ENCODE measurements at regions not wholly inside any gene's neighbourhood (a gene's known extent, or its start where the extent isn't known, plus 50 kb on each side); places are given as distances from the start of the nearest gene placed in this dataset.

GRCh38 chr4:60128888-60129287 is 1071.2 kb upstream of the ADGRL3 start:
- TF ChIP-seq EZH2 (IDR thresholded peaks at IDR 0.05; ENCODE audit: low read depth, unreplicated experiment) (no peak), JUNB (IDR thresholded peaks at IDR 0.05; ENCODE audit: unreplicated experiment) (no peak), POLR2AphosphoS5 (IDR thresholded peaks at IDR 0.05; ENCODE audit: low read depth) (no peak), EZH2phosphoT487 (IDR thresholded peaks at IDR 0.05; ENCODE audit: unreplicated experiment) (no peak), CREB1 (CRISPR knock-in tag; IDR thresholded peaks at IDR 0.05; ENCODE audit: low read depth) (no peak), ZNF114 (CRISPR knock-in tag; IDR thresholded peaks at IDR 0.05) (no peak), NANOG (IDR thresholded peaks at IDR 0.05; ENCODE audit: borderline replicate concordance) (no peak)
- TF ChIP-seq, protein P1, sequence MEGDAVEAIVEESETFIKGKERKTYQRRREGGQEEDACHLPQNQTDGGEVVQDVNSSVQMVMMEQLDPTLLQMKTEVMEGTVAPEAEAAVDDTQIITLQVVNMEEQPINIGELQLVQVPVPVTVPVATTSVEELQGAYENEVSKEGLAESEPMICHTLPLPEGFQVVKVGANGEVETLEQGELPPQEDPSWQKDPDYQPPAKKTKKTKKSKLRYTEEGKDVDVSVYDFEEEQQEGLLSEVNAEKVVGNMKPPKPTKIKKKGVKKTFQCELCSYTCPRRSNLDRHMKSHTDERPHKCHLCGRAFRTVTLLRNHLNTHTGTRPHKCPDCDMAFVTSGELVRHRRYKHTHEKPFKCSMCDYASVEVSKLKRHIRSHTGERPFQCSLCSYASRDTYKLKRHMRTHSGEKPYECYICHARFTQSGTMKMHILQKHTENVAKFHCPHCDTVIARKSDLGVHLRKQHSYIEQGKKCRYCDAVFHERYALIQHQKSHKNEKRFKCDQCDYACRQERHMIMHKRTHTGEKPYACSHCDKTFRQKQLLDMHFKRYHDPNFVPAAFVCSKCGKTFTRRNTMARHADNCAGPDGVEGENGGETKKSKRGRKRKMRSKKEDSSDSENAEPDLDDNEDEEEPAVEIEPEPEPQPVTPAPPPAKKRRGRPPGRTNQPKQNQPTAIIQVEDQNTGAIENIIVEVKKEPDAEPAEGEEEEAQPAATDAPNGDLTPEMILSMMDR (conservative IDR thresholded peaks at IDR 0.05; ENCODE audit: low read depth in 2 of 2), result no peak
- TF ChIP-seq, protein P2, sequence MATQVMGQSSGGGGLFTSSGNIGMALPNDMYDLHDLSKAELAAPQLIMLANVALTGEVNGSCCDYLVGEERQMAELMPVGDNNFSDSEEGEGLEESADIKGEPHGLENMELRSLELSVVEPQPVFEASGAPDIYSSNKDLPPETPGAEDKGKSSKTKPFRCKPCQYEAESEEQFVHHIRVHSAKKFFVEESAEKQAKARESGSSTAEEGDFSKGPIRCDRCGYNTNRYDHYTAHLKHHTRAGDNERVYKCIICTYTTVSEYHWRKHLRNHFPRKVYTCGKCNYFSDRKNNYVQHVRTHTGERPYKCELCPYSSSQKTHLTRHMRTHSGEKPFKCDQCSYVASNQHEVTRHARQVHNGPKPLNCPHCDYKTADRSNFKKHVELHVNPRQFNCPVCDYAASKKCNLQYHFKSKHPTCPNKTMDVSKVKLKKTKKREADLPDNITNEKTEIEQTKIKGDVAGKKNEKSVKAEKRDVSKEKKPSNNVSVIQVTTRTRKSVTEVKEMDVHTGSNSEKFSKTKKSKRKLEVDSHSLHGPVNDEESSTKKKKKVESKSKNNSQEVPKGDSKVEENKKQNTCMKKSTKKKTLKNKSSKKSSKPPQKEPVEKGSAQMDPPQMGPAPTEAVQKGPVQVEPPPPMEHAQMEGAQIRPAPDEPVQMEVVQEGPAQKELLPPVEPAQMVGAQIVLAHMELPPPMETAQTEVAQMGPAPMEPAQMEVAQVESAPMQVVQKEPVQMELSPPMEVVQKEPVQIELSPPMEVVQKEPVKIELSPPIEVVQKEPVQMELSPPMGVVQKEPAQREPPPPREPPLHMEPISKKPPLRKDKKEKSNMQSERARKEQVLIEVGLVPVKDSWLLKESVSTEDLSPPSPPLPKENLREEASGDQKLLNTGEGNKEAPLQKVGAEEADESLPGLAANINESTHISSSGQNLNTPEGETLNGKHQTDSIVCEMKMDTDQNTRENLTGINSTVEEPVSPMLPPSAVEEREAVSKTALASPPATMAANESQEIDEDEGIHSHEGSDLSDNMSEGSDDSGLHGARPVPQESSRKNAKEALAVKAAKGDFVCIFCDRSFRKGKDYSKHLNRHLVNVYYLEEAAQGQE (IDR thresholded peaks at IDR 0.05; ENCODE audit: unreplicated experiment), result no peak
- TF ChIP-seq, protein P3, sequence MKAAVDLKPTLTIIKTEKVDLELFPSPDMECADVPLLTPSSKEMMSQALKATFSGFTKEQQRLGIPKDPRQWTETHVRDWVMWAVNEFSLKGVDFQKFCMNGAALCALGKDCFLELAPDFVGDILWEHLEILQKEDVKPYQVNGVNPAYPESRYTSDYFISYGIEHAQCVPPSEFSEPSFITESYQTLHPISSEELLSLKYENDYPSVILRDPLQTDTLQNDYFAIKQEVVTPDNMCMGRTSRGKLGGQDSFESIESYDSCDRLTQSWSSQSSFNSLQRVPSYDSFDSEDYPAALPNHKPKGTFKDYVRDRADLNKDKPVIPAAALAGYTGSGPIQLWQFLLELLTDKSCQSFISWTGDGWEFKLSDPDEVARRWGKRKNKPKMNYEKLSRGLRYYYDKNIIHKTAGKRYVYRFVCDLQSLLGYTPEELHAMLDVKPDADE (IDR thresholded peaks at IDR 0.05), result no peak
